GM12878 (cell line): ENCODE measurements at regions not wholly inside any gene's neighbourhood (a gene's known extent, or its start where the extent isn't known, plus 50 kb on each side); places are given as distances from the start of the nearest gene placed in this dataset.

Source experiments
- ATAC-seq: fragments of 200-7000 bp; cut with Tn5 transposase; 3 replicates; pipeline ENCODE4 v1.9.1; 2020; ENCODE audit warnings: mild to moderate bottlenecking, moderate library complexity
- BruUV-seq: library from RNA; stranded (reverse); fragments of 400-500 nt; replicated peaks from 2 replicates; lab custom pipeline; 2021; lab: Mats Ljungman, UMichigan
- CTCF ChIA-PET: fragments of 300-600 bp; sonication (Branson Sonifier 250); formaldehyde crosslinking; extraction: SDS; loops from one replicate; lab custom pipeline; 2021; ENCODE audit warnings: inconsistent platforms; lab: Yijun Ruan, JAX
- POLR2A ChIA-PET: fragments of 350-600 bp; formaldehyde crosslinking; extraction: SDS; loops from one replicate; lab custom pipeline; 2021; ENCODE audit warnings: inconsistent platforms; lab: Charles Lee
- RAD21 ChIA-PET: fragments of 300-600 bp; sonication (Branson Sonifier 250); formaldehyde crosslinking; loops from one replicate; lab custom pipeline; 2023; ENCODE audit warnings: antibody characterized with exemption; ENCODE audit not compliant: unreplicated experiment; lab: Charles Lee
- SMC1A ChIA-PET: fragments of 300-600 bp; sonication (Branson Sonifier 250); formaldehyde crosslinking; loops from one replicate; lab custom pipeline; 2023; ENCODE audit not compliant: unreplicated experiment, uncharacterized antibody; lab: Charles Lee
- DNase-seq: peaks from one replicate; pipeline ENCODE4 v3.0.0-alpha.2; 2011; ENCODE audit warnings: low read depth, low spot score
- FAIRE-seq: peaks from 3 replicates; lab custom pipeline; 2011; peaks lifted over from hg19 to GRCh38; lab: Jason Lieb, UNC
- H2AFZ ChIP-seq: 2 replicates; pipeline ENCODE4 v1.6.0; 2011; ENCODE audit warnings: low read depth, low read length, control low read depth; ENCODE audit not compliant: control insufficient read depth
- H3K27ac ChIP-seq: 2 replicates; pipeline ENCODE4 v1.5.1; 2011; ENCODE audit warnings: control low read depth; ENCODE audit not compliant: control insufficient read depth, insufficient read depth
- H3K27me3 ChIP-seq, 2 experiments: replicated peaks in 1 of 2; 2 replicates each; pipeline versions ENCODE4 v1.6.0 to v1.6.1; 2011; ENCODE audit warnings: low read length in 1 of 2; ENCODE audit not compliant: control insufficient read depth in 2 of 2, insufficient read depth in 2 of 2
- H3K36me3 ChIP-seq, 2 experiments: 2 replicates each; pipeline ENCODE4 v1.5.1; 2011; ENCODE audit warnings: low read length in 1 of 2; ENCODE audit not compliant: control insufficient read depth in 2 of 2, insufficient read depth in 2 of 2
- H3K4me1 ChIP-seq: 2 replicates; pipeline ENCODE4 v1.6.1; 2011; ENCODE audit warnings: mild to moderate bottlenecking, low read length, moderate library complexity, mixed read lengths; ENCODE audit not compliant: control insufficient read depth, insufficient read depth
- H3K4me2 ChIP-seq: 2 replicates; pipeline ENCODE4 v1.6.0; 2011; ENCODE audit warnings: control low read depth; ENCODE audit not compliant: control insufficient read depth, insufficient read depth
- H3K4me3 ChIP-seq: fragments of 200-600 bp; sonication (generic); 2 replicates; pipeline ENCODE4 v1.5.1; 2016
- H3K79me2 ChIP-seq: 2 replicates; pipeline ENCODE4 v1.6.0; 2011; ENCODE audit warnings: low read length; ENCODE audit not compliant: control insufficient read depth, insufficient read depth
- H3K9ac ChIP-seq: 2 replicates; pipeline ENCODE4 v1.8.0; 2011; ENCODE audit warnings: low read length, control low read depth, mixed read lengths; ENCODE audit not compliant: control insufficient read depth, insufficient read depth
- H3K9me3 ChIP-seq: replicated peaks from 3 replicates; pipeline ENCODE4 v1.5.1; 2011; ENCODE audit warnings: mild to moderate bottlenecking, low read length; ENCODE audit not compliant: control insufficient read depth, insufficient read depth
- H4K20me1 ChIP-seq: 2 replicates; pipeline ENCODE4 v1.6.0; 2011; ENCODE audit not compliant: control insufficient read depth, insufficient read depth
- BCL11A ChIP-seq: IDR thresholded peaks from 2 replicates; pipeline ENCODE4 v1.6.1; 2011; ENCODE audit warnings: low read depth, low read length
- MEF2A ChIP-seq: IDR thresholded peaks from 2 replicates; pipeline ENCODE4 v1.6.1; 2011; ENCODE audit warnings: low read depth, mild to moderate bottlenecking, low read length, moderate library complexity; ENCODE audit not compliant: insufficient read depth
- NFYB ChIP-seq: IDR thresholded peaks from 2 replicates; pipeline ENCODE4 v1.6.1; 2011; ENCODE audit warnings: low read depth, mild to moderate bottlenecking, low read length, improper control_type of control experiment, moderate library complexity; ENCODE audit not compliant: insufficient read depth
- PAX8 ChIP-seq: fragments of 450-650 bp; IDR thresholded peaks from 2 replicates; pipeline ENCODE4 v1.6.1; 2017; ENCODE audit warnings: mild to moderate bottlenecking, moderate library complexity
- POLR2AphosphoS2 ChIP-seq: IDR thresholded peaks from 2 replicates; pipeline ENCODE4 v1.6.1; 2011; ENCODE audit warnings: low read depth, mild to moderate bottlenecking, low read length, improper control_type of control experiment, moderate library complexity
- RAD21 ChIP-seq: IDR thresholded peaks from 2 replicates; pipeline ENCODE4 v1.6.1; 2011; ENCODE audit warnings: mild to moderate bottlenecking, low read depth, low read length, moderate library complexity; ENCODE audit not compliant: insufficient read depth
- RAD51 ChIP-seq: fragments of 450-650 bp; IDR thresholded peaks from 2 replicates; pipeline ENCODE4 v1.6.1; 2016; ENCODE audit warnings: moderate library complexity, mild to moderate bottlenecking, inconsistent platforms
- SRF ChIP-seq, 2 experiments: IDR thresholded peaks; 2 replicates each; pipeline ENCODE4 v1.6.1; 2011; ENCODE audit warnings: low read depth in 2 of 2, low read length in 2 of 2, mild to moderate bottlenecking in 1 of 2, moderate library complexity in 1 of 2
- STAT3 ChIP-seq: IDR thresholded peaks from 2 replicates; pipeline ENCODE4 v1.6.1; 2011; ENCODE audit warnings: low read depth, low read length, improper control_type of control experiment
- SUPT20H ChIP-seq: IDR thresholded peaks from 2 replicates; pipeline ENCODE4 v1.6.1; 2011; ENCODE audit warnings: low read depth, mild to moderate bottlenecking, low read length, moderate library complexity, borderline replicate concordance; ENCODE audit not compliant: control insufficient read depth
- SUZ12 ChIP-seq: fragments of 200-600 bp; sonication (generic); IDR thresholded peaks from one replicate; pipeline ENCODE4 v1.6.1; 2018; ENCODE audit warnings: antibody characterized with exemption, mild to moderate bottlenecking; ENCODE audit not compliant: unreplicated experiment
- TCF7 ChIP-seq: IDR thresholded peaks from 2 replicates; pipeline ENCODE4 v1.6.1; 2014; ENCODE audit warnings: antibody characterized with exemption, borderline replicate concordance
- WGBS: methylation state at CpG from one replicate; pipeline ENCODE4 v1.1.6; 2016; ENCODE audit warnings: low lambda C conversion rate; ENCODE audit not compliant: insufficient replicate concordance, insufficient coverage; ENCODE audit errors: missing lambda C conversion rate; 5-methylcytosine and 5-hydroxymethylcytosine counted together
- in situ Hi-C: fragments of 300-500 bp; cut with MboI; formaldehyde crosslinking; loops from 9 replicates; pipeline ENCODE4 v1.14.3; 2018; ENCODE audit warnings: mixed read lengths
- intact Hi-C: fragments of 100-400 bp; cut with micrococcal nuclease; formaldehyde crosslinking; loops from one replicate; pipeline ENCODE4 v1.14.2; 2022; ENCODE audit not compliant: unreplicated experiment
- TF ChIP-seq, protein P1 (sequence below): fragments of 150-350 bp; IDR thresholded peaks from 2 replicates; pipeline ENCODE4 v1.6.1; 2014; ENCODE audit warnings: mild to moderate bottlenecking, low read depth, low read length
- TF ChIP-seq, protein P2 (sequence below): fragments of 450-650 bp; IDR thresholded peaks from 2 replicates; pipeline ENCODE4 v1.6.1; 2017; ENCODE audit warnings: mild to moderate bottlenecking, low read depth, inconsistent platforms; ENCODE audit not compliant: poor library complexity, severe bottlenecking
- TF ChIP-seq, protein P3 (sequence below): IDR thresholded peaks from 2 replicates; pipeline ENCODE4 v1.6.1; 2011; ENCODE audit warnings: low read depth, low read length, improper control_type of control experiment, borderline replicate concordance

DNA sequence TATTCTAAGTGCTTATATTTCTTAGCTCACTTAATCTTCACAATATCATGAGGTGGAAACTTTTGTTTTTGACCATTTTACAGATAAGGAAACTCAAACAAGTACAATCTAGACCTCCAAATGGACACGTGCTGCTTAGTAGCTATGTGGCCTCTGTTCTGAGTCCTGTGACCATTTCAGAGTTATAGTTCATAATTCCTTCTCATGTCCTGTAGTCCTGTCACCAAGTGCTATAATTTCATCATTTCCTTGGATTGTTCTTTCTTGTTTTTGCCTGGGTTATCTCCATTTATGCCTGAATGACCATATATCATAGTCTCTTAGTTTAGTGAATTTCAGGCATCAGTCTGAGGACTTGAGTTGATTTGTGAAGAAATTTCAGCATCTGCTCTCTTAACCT is 91.7 kb downstream of the NUP35 start:
- intact Hi-C loops: no loop called here
- in situ Hi-C loops: no loop called here
- ChIA-PET CTCF (interaction anchor here (1.6 to 1.8 kb wide), 2 partner anchors 15 to 32 kb away, joined by 4 to 10 read pairs; no protein-coding TSS in a partner anchor), SMC1A (interaction anchor here (1.1 to 1.8 kb wide), 4 partner anchors 11 to 89 kb away, joined by 3 to 5 read pairs (median 4); no protein-coding TSS in a partner anchor), RAD21 (interaction anchor here (1.5 to 1.9 kb wide), 2 partner anchors 19 to 32 kb away, joined by 4 to 11 read pairs; no protein-coding TSS in a partner anchor), POLR2A (no interaction called here)
- 52% methylated on average over 1 of the region's 1 CpG for WGBS
- no peaks in the 10 kb centered on the region for H3K79me2 ChIP-seq
- H2AFZ ChIP-seq: no peak overlapping the region
- BruUV-seq: no TSS peak
- TF ChIP-seq SUPT20H: no peak
- TF ChIP-seq, protein P1, sequence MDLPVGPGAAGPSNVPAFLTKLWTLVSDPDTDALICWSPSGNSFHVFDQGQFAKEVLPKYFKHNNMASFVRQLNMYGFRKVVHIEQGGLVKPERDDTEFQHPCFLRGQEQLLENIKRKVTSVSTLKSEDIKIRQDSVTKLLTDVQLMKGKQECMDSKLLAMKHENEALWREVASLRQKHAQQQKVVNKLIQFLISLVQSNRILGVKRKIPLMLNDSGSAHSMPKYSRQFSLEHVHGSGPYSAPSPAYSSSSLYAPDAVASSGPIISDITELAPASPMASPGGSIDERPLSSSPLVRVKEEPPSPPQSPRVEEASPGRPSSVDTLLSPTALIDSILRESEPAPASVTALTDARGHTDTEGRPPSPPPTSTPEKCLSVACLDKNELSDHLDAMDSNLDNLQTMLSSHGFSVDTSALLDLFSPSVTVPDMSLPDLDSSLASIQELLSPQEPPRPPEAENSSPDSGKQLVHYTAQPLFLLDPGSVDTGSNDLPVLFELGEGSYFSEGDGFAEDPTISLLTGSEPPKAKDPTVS: no peak
- TF ChIP-seq, protein P2, sequence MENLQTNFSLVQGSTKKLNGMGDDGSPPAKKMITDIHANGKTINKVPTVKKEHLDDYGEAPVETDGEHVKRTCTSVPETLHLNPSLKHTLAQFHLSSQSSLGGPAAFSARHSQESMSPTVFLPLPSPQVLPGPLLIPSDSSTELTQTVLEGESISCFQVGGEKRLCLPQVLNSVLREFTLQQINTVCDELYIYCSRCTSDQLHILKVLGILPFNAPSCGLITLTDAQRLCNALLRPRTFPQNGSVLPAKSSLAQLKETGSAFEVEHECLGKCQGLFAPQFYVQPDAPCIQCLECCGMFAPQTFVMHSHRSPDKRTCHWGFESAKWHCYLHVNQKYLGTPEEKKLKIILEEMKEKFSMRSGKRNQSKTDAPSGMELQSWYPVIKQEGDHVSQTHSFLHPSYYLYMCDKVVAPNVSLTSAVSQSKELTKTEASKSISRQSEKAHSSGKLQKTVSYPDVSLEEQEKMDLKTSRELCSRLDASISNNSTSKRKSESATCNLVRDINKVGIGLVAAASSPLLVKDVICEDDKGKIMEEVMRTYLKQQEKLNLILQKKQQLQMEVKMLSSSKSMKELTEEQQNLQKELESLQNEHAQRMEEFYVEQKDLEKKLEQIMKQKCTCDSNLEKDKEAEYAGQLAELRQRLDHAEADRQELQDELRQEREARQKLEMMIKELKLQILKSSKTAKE: no peak
- no peak for TF ChIP-seq PAX8
- TF ChIP-seq RAD21: no peak
- TF ChIP-seq STAT3: no peak
- TF ChIP-seq SRF (IDR thresholded peaks at IDR 0.05; ENCODE audit: low read depth in 2 of 2, low read length in 2 of 2): no peak
- TF ChIP-seq TCF7: no peak
- TF ChIP-seq BCL11A: no peak
- TF ChIP-seq SUZ12: no peak
- no peak for TF ChIP-seq MEF2A
- TF ChIP-seq RAD51: no peak
- TF ChIP-seq, protein P3, sequence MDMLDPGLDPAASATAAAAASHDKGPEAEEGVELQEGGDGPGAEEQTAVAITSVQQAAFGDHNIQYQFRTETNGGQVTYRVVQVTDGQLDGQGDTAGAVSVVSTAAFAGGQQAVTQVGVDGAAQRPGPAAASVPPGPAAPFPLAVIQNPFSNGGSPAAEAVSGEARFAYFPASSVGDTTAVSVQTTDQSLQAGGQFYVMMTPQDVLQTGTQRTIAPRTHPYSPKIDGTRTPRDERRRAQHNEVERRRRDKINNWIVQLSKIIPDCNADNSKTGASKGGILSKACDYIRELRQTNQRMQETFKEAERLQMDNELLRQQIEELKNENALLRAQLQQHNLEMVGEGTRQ: no peak
- TF ChIP-seq POLR2AphosphoS2: no peak
- TF ChIP-seq NFYB: no peak
- H3K36me3 ChIP-seq: no peaks in the 10 kb centered on the region
- no peak overlapping the region for H3K9ac ChIP-seq
- DNase-seq: no peak
- H3K9me3 ChIP-seq: no peaks in the 10 kb centered on the region; the same call in 2 of the 3 replicates
- FAIRE-seq: no peak
- H3K4me1 ChIP-seq: peaks cover 14% of the 10 kb centered on the region
- H3K27ac ChIP-seq: no peak overlapping the region
- H3K4me3 ChIP-seq: no peak overlapping the region
- no peak overlapping the region for H3K4me2 ChIP-seq
- no peaks in the 10 kb centered on the region for H3K27me3 ChIP-seq
- H4K20me1 ChIP-seq: no peaks in the 10 kb centered on the region
- no peak for ATAC-seq
